Fibroblast of villous mesenchyme (primary cell): ENCODE measurements at regions not wholly inside any gene's neighbourhood (a gene's known extent, or its start where the extent isn't known, plus 50 kb on each side); places are given as distances from the start of the nearest gene placed in this dataset.

Experiments
- DNase-seq: peaks from one replicate; pipeline ENCODE4 v3.0.0-alpha.2; 2010; ENCODE audit warnings: low read depth
- H3K4me3 ChIP-seq: 2 replicates; pipeline ENCODE4 v1.5.1; 2011; ENCODE audit warnings: low read depth, mild to moderate bottlenecking, low read length
- TF ChIP-seq, protein P1 (sequence below): IDR thresholded peaks from 2 replicates; pipeline ENCODE4 v1.5.1; 2012; ENCODE audit warnings: low read depth, mild to moderate bottlenecking, low read length; ENCODE audit not compliant: insufficient read depth

DNA sequence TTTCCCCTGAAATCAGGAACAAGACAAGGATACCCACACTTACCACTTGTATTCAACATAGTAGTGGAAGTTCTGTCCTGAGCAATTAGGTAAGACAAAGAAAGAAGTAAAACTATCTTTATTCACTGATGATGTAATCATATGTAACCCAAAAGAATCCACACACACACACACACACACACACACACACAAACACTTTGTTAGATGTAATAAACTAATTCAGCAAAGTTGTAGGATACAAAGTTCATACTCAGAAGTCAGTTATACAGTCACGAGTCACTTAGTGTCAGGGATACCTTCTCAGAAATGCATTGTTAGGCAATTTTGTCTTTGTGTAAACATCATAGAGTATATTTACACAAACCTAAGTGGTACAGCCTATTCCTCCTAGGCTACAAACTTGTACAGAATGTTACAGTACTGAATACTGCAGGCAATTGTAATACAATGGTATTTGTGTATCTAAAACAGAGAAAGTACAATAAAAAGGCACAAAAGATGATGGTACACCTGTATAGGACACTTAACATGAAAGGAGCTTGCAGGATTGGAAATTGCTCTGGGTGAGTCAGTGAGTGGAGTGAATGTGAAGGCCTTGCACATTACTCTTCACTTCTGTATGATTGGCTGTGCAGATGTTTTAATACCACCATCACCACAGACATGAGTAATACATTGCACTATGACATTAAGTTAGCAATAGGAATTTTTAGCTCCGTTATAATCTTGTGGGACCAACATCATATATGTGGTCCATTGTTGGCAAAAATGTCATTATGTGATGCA, 370.1 kb downstream of the ZFHX3 start:
- H3K4me3 ChIP-seq = no peak overlapping the region
- TF ChIP-seq, protein P1, sequence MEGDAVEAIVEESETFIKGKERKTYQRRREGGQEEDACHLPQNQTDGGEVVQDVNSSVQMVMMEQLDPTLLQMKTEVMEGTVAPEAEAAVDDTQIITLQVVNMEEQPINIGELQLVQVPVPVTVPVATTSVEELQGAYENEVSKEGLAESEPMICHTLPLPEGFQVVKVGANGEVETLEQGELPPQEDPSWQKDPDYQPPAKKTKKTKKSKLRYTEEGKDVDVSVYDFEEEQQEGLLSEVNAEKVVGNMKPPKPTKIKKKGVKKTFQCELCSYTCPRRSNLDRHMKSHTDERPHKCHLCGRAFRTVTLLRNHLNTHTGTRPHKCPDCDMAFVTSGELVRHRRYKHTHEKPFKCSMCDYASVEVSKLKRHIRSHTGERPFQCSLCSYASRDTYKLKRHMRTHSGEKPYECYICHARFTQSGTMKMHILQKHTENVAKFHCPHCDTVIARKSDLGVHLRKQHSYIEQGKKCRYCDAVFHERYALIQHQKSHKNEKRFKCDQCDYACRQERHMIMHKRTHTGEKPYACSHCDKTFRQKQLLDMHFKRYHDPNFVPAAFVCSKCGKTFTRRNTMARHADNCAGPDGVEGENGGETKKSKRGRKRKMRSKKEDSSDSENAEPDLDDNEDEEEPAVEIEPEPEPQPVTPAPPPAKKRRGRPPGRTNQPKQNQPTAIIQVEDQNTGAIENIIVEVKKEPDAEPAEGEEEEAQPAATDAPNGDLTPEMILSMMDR = no peak
- DNase-seq = peak; percentile 41

DNA sequence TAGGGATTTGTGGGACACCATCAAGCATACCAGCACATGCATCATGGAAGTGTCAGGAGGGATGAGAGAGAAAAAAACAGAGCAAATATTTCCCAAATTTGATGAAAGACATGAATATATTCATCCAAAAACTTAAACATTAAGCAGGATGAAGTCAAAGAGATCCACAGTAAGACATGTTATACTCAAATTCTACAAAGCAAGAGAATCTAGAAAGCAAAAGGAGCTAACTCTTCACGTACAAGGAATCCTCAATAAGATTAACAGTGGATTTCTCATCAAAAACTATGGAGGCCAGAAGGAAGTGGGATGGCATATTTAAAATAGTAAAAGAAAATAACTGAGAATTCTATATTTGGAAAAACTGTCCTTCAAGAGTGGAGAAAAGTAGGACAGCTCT, 374.8 kb downstream of the ZFHX3 start:
- no peak for DNase-seq
- H3K4me3 ChIP-seq = no peak overlapping the region
- TF ChIP-seq, protein P1 = no peak

DNA sequence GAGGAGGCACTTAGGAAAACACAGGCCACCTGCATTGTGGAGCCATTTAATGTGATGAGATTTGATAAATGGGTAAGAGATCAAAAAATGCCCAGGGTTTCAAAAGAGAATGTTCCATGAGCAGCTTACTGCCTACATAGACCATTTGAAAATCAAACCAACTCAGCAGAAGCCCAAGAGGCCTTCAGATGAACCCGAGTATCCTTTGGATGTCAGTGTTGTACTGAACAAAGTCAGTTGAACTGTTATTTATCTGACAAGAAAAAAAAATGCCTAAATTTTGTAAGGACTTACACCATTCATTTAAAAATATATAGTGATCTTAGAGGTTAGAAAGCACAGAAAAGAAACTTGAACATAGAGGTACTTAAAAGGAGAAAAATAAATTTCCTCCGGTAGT, 381.7 kb downstream of the ZFHX3 start:
- TF ChIP-seq, protein P1 = no peak
- H3K4me3 ChIP-seq = no peak overlapping the region
- no peak for DNase-seq

DNA sequence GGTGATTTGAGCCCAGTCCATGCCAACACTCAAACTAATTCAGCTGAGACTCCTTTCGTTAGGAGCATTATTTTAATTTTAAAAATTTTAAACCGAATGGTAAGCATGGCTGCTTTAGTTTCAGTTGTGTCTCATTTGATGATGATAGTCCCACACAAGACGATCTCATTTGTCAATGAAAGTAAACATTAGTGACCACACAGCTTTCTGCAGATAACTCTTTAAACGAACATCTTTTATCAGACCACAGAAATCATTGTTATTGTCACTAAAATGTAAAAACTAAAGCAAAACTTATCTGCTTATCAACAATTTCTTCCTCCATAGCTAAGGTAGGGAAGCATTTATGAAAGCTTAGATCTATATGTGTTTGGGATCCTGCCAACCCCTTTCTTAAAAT, 382.2 kb downstream of the ZFHX3 start:
- TF ChIP-seq, protein P1 = no peak
- peak; percentile 13 for DNase-seq
- peak overlapping the region; percentile 89 for H3K4me3 ChIP-seq

DNA sequence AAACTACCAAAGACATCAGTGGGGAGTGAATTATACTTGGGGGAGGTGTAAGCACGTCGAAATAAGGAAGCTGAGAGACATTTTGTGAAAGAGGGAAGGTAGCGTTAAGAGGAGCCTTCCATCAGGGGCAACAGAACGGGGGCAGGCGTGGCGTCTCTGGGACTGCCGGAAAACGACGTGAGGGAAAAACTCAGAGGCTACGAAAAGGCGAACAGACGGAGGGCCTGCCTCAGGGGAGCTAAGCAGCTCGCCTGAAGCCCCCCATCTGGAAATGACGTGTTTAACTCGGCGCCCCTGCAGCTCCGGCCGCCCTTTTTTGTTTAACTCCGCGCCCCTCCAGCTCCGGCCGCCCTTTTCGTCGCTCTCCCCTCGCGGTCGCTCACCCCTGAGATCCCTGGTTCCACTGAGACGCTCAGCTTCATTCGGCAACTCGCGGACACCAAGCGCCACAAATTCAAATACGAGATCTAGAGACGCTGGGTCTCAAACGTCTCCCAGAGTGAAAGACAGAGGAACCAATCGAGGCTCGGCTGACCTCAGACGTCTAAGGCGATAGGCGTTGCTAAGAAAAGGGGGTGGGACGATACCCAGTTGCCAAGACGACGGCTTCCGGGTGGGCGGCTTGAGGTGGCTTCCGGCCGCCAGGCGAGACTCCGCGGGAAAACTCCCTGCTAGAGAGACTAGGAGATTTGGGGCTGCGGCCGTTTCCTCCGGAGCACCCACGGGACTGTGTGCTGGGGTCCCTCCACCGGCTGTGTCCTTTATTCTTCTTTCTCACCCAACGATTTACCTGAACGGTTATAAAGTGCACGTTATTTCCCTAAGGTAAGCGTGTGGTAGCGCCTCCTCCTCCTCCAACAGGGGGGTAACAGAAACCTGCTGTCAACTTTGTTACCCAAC, 383.2 kb downstream of the ZFHX3 start:
- H3K4me3 ChIP-seq = peak overlapping the region; percentile 89
- TF ChIP-seq, protein P1 = no peak
- peak; percentile 99 for DNase-seq

DNA sequence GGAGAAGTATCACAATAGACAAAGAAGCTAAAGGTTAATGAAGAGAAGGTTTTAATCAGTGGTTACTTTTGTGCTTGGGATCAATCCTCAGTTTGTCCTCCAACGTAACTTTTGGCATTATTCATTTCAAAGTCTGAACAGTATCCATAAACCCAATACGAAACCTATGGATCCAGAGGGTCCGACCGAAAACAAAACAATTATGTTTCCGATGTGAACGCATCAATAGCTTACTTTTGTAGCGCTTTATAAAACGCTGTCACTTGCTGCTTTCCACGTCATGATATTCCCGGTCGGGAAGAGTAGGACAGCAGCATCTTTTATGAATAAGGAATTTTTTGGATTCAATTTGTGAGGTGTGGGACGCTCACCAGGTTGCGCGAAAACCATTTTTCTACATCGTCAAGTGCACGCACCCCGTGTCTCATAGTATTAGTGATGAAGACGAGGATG, 383.8 kb downstream of the ZFHX3 start:
- H3K4me3 ChIP-seq = peak overlapping the region; percentile 89
- TF ChIP-seq, protein P1 = no peak
- peak; percentile 31 for DNase-seq
